ENCODE measurements at regions not wholly inside any gene's neighbourhood (a gene's known extent, or its start where the extent isn't known, plus 50 kb on each side); places are given as distances from the start of the nearest gene placed in this dataset.

DNA sequence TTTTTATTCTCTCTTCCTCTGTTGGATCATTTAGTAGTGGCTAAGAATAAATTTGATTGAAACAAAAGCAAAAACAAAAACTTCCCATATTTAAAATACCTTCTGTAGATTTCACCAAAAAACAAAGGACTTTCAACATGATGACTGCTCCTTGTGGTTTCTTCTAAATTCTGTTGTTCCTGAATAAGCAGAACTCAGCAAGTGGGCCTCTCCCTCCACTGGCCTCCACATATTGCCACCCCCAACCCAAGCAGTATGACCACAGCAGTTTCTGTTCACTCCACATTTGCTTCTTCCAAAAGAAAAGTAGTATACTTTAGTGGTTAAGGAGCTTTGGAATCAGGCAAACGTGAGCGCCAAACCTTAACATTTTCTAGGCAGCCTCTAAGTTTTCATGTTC lies 114.7 kb downstream of the COX18 start:
- no peaks in the 10 kb centered on the region for H3F3A ChIP-seq (ENCODE audit: insufficient read depth, low read depth)
- intact Hi-C loops (cut with micrococcal nuclease; ENCODE audit: unreplicated experiment) = no loop called here
- CTCF ChIA-PET = no interaction called here
- TF ChIP-seq, protein P1, sequence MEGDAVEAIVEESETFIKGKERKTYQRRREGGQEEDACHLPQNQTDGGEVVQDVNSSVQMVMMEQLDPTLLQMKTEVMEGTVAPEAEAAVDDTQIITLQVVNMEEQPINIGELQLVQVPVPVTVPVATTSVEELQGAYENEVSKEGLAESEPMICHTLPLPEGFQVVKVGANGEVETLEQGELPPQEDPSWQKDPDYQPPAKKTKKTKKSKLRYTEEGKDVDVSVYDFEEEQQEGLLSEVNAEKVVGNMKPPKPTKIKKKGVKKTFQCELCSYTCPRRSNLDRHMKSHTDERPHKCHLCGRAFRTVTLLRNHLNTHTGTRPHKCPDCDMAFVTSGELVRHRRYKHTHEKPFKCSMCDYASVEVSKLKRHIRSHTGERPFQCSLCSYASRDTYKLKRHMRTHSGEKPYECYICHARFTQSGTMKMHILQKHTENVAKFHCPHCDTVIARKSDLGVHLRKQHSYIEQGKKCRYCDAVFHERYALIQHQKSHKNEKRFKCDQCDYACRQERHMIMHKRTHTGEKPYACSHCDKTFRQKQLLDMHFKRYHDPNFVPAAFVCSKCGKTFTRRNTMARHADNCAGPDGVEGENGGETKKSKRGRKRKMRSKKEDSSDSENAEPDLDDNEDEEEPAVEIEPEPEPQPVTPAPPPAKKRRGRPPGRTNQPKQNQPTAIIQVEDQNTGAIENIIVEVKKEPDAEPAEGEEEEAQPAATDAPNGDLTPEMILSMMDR (conservative IDR thresholded peaks at IDR 0.05) = no peak
- no peak for TF ChIP-seq EZH2 (IDR thresholded peaks at IDR 0.05; ENCODE audit: low read depth)
- no peak overlapping the region for H2AFZ ChIP-seq
- no peaks in the 10 kb centered on the region for H3K79me2 ChIP-seq (ENCODE audit: low read depth)
- DNase-seq = no peak
- H3K9me3 ChIP-seq (ENCODE audit: insufficient read depth, low read depth) = no peaks in the 10 kb centered on the region
- no peaks in the 10 kb centered on the region for H3K27me3 ChIP-seq (ENCODE audit: insufficient read depth, low read depth)
- no peak overlapping the region for H3K27ac ChIP-seq
- H4K20me1 ChIP-seq (ENCODE audit: insufficient read depth) = no peaks in the 10 kb centered on the region
- no peaks in the 10 kb centered on the region for H3K36me3 ChIP-seq (ENCODE audit: low read depth)
- BruUV-seq (replicated peaks) = no TSS peak
- POLR2A ChIA-PET (ENCODE audit: unreplicated experiment) = no interaction called here
- no peaks in the 10 kb centered on the region for H3K4me1 ChIP-seq (replicated peaks; ENCODE audit: insufficient read depth)
- no peak overlapping the region for H3K4me2 ChIP-seq
- H3K4me3 ChIP-seq = no peak overlapping the region
- no peaks in the 10 kb centered on the region for H3K9me2 ChIP-seq (ENCODE audit: insufficient read depth)

DNA sequence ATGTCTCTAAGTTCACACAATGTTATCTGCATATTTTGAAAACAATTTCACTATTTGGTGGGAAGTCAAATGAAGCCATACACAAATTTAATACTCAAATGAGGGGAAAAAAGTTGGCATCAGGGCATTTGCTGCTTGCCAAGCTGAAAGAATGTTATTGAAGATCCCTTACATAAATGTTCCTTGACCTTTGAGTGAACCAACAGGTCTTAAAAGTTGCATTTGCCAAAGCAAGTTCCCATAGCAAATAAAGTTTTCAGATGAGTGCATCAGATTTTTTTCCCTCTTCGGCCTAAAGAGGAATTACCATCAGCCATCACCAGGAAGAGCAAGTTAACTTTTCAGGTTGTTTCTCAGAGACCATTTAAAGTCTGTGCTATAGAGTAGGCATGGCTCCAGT lies 115.9 kb downstream of the COX18 start:
- no TSS peak for BruUV-seq (replicated peaks)
- Histone ChIP-seq H3K4me1 (replicated peaks; ENCODE audit: insufficient read depth) (no peaks in the 10 kb centered on the region), H3K4me3 (no peak overlapping the region), H3F3A (ENCODE audit: insufficient read depth, low read depth) (no peaks in the 10 kb centered on the region), H3K4me2 (no peak overlapping the region), H3K9me2 (ENCODE audit: insufficient read depth) (no peaks in the 10 kb centered on the region), H3K27me3 (ENCODE audit: insufficient read depth, low read depth) (no peaks in the 10 kb centered on the region), H3K79me2 (ENCODE audit: low read depth) (no peaks in the 10 kb centered on the region), H3K36me3 (ENCODE audit: low read depth) (no peaks in the 10 kb centered on the region), H2AFZ (no peak overlapping the region), H4K20me1 (ENCODE audit: insufficient read depth) (no peaks in the 10 kb centered on the region), H3K27ac (no peak overlapping the region), H3K9me3 (ENCODE audit: insufficient read depth, low read depth) (no peaks in the 10 kb centered on the region)
- TF ChIP-seq, protein P1 (conservative IDR thresholded peaks at IDR 0.05) = no peak
- TF ChIP-seq EZH2 (IDR thresholded peaks at IDR 0.05; ENCODE audit: low read depth) = no peak
- DNase-seq = no peak
- intact Hi-C loops (cut with micrococcal nuclease; ENCODE audit: unreplicated experiment) = no loop called here
- CTCF ChIA-PET = interaction anchor here (0.6 kb wide), 1 partner anchor 821 kb away, joined by 4 read pairs; no protein-coding TSS in a partner anchor
- POLR2A ChIA-PET (ENCODE audit: unreplicated experiment) = no interaction called here

DNA sequence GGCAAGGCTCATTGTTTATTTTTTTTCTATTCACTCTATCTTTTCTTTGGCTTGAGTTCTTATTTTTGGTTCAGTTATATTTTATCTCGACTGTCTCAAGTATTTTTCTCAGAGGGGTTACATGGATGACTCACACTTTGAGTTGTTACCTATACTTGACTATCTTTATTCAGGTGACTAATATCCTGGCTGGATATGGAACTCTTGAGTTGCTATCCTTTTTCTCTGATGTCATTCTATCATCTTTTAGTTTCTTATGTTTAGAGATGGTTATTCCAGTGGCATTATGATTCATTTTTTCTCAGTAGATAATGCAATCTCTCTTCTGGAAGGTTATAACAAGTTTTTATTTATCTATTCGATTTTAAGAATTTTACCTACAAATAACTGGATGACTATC lies 117.9 kb downstream of the COX18 start:
- no peaks in the 10 kb centered on the region for H3K9me2 ChIP-seq (ENCODE audit: insufficient read depth)
- BruUV-seq (replicated peaks) = no TSS peak
- intact Hi-C loops (cut with micrococcal nuclease; ENCODE audit: unreplicated experiment) = no loop called here
- no peaks in the 10 kb centered on the region for H3F3A ChIP-seq (ENCODE audit: insufficient read depth, low read depth)
- no peak overlapping the region for H3K4me3 ChIP-seq
- H3K4me1 ChIP-seq (replicated peaks; ENCODE audit: insufficient read depth) = no peaks in the 10 kb centered on the region
- ChIA-PET CTCF (no interaction called here), POLR2A (ENCODE audit: unreplicated experiment) (no interaction called here)
- H3K79me2 ChIP-seq (ENCODE audit: low read depth) = no peaks in the 10 kb centered on the region
- no peaks in the 10 kb centered on the region for H3K27me3 ChIP-seq (ENCODE audit: insufficient read depth, low read depth)
- H2AFZ ChIP-seq = no peak overlapping the region
- no peak overlapping the region for H3K27ac ChIP-seq
- H4K20me1 ChIP-seq (ENCODE audit: insufficient read depth) = no peaks in the 10 kb centered on the region
- no peaks in the 10 kb centered on the region for H3K9me3 ChIP-seq (ENCODE audit: insufficient read depth, low read depth)
- H3K36me3 ChIP-seq (ENCODE audit: low read depth) = no peaks in the 10 kb centered on the region
- no peak for DNase-seq
- TF ChIP-seq, protein P1 (conservative IDR thresholded peaks at IDR 0.05) = no peak
- TF ChIP-seq EZH2 (IDR thresholded peaks at IDR 0.05; ENCODE audit: low read depth) = no peak
- H3K4me2 ChIP-seq = no peak overlapping the region
